ENCODE measurements at regions not wholly inside any gene's neighbourhood (a gene's known extent, or its start where the extent isn't known, plus 50 kb on each side); places are given as distances from the start of the nearest gene placed in this dataset.

DNA sequence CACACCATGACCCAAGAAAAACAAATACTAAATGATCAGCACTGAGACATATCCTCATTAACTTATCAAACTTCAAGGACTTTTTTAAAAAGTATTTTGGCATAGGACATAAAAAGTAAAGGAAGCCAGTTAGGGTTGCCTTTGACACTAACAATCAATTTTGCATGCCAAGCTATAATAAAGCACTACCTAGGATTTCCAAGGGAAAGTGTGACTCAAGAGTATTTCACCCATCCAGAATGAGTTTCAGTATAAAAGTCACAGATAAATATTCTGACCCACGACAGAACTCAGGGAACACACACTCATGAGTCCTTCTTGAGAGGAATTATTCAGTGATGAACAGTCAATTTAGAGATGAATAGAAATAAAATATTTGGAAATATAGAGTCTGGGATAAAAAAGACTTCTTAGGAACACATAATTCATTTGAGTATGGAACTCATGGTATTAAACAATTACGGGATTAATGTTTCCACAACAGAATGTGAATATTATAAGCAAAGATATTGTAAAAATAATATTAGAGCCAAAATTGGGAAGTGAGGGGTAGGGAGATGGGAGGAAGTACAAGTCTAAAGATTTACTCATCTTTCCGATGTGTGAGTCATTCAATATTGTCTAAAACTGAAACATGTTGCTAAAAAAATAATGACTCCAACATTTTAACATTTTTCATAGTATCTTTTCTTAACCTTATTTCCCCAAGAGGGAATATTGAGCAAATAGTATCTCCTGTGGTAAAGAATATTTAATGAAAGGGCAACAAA, 143.5 kb upstream of the LNX1 start:
- H3K4me3 ChIP-seq: no peak overlapping the region
- H3K27me3 ChIP-seq (ENCODE audit: insufficient read depth): no peaks in the 10 kb centered on the region
- no peak for ATAC-seq
- H4K20me1 ChIP-seq (replicated peaks; ENCODE audit: insufficient read depth): no peaks in the 10 kb centered on the region
- Mint-ChIP-seq H3K27me3 (ENCODE audit: insufficient read depth, low read depth, poor library complexity) (peaks cover 1% of the 10 kb centered on the region), H3K4me3 (no peak overlapping the region), H3K36me3 (ENCODE audit: low read depth) (no peaks in the 10 kb centered on the region), H3K9me3 (no peaks in the 10 kb centered on the region; the same call in 2 of the 3 replicates), H3K27ac (no peak overlapping the region), H3K4me1 (peaks cover 3% of the 10 kb centered on the region; the same call in 1 of the 3 replicates)
- H3K9me2 ChIP-seq (ENCODE audit: insufficient read depth): no peaks in the 10 kb centered on the region
- H3K27ac ChIP-seq (ENCODE audit: low read depth): no peak overlapping the region
- H3K4me1 ChIP-seq (ENCODE audit: insufficient read depth): no peaks in the 10 kb centered on the region
- H3K4me2 ChIP-seq: no peak overlapping the region
- H2AFZ ChIP-seq: no peak overlapping the region
- no peak for DNase-seq (ENCODE audit: low spot score)
- H3F3A ChIP-seq (replicated peaks; ENCODE audit: low read depth): no peaks in the 10 kb centered on the region
- TF ChIP-seq EZH2phosphoT487 (IDR thresholded peaks at IDR 0.05; ENCODE audit: unreplicated experiment) (no peak), CREB1 (CRISPR knock-in tag; IDR thresholded peaks at IDR 0.05; ENCODE audit: low read depth) (no peak), EZH2 (IDR thresholded peaks at IDR 0.05; ENCODE audit: low read depth, unreplicated experiment) (no peak), NANOG (IDR thresholded peaks at IDR 0.05; ENCODE audit: borderline replicate concordance) (no peak), POLR2AphosphoS5 (IDR thresholded peaks at IDR 0.05; ENCODE audit: low read depth) (no peak), ZNF114 (CRISPR knock-in tag; IDR thresholded peaks at IDR 0.05) (no peak), JUNB (IDR thresholded peaks at IDR 0.05; ENCODE audit: unreplicated experiment) (no peak), STAT1 (IDR thresholded peaks at IDR 0.05; ENCODE audit: unreplicated experiment) (no peak), ZNF331 (CRISPR knock-in tag; IDR thresholded peaks at IDR 0.05; ENCODE audit: low read depth) (no peak)
- TF ChIP-seq, protein P1, sequence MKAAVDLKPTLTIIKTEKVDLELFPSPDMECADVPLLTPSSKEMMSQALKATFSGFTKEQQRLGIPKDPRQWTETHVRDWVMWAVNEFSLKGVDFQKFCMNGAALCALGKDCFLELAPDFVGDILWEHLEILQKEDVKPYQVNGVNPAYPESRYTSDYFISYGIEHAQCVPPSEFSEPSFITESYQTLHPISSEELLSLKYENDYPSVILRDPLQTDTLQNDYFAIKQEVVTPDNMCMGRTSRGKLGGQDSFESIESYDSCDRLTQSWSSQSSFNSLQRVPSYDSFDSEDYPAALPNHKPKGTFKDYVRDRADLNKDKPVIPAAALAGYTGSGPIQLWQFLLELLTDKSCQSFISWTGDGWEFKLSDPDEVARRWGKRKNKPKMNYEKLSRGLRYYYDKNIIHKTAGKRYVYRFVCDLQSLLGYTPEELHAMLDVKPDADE (IDR thresholded peaks at IDR 0.05): no peak
- TF ChIP-seq, protein P2, sequence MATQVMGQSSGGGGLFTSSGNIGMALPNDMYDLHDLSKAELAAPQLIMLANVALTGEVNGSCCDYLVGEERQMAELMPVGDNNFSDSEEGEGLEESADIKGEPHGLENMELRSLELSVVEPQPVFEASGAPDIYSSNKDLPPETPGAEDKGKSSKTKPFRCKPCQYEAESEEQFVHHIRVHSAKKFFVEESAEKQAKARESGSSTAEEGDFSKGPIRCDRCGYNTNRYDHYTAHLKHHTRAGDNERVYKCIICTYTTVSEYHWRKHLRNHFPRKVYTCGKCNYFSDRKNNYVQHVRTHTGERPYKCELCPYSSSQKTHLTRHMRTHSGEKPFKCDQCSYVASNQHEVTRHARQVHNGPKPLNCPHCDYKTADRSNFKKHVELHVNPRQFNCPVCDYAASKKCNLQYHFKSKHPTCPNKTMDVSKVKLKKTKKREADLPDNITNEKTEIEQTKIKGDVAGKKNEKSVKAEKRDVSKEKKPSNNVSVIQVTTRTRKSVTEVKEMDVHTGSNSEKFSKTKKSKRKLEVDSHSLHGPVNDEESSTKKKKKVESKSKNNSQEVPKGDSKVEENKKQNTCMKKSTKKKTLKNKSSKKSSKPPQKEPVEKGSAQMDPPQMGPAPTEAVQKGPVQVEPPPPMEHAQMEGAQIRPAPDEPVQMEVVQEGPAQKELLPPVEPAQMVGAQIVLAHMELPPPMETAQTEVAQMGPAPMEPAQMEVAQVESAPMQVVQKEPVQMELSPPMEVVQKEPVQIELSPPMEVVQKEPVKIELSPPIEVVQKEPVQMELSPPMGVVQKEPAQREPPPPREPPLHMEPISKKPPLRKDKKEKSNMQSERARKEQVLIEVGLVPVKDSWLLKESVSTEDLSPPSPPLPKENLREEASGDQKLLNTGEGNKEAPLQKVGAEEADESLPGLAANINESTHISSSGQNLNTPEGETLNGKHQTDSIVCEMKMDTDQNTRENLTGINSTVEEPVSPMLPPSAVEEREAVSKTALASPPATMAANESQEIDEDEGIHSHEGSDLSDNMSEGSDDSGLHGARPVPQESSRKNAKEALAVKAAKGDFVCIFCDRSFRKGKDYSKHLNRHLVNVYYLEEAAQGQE (IDR thresholded peaks at IDR 0.05; ENCODE audit: unreplicated experiment): no peak
- TF ChIP-seq, protein P3, sequence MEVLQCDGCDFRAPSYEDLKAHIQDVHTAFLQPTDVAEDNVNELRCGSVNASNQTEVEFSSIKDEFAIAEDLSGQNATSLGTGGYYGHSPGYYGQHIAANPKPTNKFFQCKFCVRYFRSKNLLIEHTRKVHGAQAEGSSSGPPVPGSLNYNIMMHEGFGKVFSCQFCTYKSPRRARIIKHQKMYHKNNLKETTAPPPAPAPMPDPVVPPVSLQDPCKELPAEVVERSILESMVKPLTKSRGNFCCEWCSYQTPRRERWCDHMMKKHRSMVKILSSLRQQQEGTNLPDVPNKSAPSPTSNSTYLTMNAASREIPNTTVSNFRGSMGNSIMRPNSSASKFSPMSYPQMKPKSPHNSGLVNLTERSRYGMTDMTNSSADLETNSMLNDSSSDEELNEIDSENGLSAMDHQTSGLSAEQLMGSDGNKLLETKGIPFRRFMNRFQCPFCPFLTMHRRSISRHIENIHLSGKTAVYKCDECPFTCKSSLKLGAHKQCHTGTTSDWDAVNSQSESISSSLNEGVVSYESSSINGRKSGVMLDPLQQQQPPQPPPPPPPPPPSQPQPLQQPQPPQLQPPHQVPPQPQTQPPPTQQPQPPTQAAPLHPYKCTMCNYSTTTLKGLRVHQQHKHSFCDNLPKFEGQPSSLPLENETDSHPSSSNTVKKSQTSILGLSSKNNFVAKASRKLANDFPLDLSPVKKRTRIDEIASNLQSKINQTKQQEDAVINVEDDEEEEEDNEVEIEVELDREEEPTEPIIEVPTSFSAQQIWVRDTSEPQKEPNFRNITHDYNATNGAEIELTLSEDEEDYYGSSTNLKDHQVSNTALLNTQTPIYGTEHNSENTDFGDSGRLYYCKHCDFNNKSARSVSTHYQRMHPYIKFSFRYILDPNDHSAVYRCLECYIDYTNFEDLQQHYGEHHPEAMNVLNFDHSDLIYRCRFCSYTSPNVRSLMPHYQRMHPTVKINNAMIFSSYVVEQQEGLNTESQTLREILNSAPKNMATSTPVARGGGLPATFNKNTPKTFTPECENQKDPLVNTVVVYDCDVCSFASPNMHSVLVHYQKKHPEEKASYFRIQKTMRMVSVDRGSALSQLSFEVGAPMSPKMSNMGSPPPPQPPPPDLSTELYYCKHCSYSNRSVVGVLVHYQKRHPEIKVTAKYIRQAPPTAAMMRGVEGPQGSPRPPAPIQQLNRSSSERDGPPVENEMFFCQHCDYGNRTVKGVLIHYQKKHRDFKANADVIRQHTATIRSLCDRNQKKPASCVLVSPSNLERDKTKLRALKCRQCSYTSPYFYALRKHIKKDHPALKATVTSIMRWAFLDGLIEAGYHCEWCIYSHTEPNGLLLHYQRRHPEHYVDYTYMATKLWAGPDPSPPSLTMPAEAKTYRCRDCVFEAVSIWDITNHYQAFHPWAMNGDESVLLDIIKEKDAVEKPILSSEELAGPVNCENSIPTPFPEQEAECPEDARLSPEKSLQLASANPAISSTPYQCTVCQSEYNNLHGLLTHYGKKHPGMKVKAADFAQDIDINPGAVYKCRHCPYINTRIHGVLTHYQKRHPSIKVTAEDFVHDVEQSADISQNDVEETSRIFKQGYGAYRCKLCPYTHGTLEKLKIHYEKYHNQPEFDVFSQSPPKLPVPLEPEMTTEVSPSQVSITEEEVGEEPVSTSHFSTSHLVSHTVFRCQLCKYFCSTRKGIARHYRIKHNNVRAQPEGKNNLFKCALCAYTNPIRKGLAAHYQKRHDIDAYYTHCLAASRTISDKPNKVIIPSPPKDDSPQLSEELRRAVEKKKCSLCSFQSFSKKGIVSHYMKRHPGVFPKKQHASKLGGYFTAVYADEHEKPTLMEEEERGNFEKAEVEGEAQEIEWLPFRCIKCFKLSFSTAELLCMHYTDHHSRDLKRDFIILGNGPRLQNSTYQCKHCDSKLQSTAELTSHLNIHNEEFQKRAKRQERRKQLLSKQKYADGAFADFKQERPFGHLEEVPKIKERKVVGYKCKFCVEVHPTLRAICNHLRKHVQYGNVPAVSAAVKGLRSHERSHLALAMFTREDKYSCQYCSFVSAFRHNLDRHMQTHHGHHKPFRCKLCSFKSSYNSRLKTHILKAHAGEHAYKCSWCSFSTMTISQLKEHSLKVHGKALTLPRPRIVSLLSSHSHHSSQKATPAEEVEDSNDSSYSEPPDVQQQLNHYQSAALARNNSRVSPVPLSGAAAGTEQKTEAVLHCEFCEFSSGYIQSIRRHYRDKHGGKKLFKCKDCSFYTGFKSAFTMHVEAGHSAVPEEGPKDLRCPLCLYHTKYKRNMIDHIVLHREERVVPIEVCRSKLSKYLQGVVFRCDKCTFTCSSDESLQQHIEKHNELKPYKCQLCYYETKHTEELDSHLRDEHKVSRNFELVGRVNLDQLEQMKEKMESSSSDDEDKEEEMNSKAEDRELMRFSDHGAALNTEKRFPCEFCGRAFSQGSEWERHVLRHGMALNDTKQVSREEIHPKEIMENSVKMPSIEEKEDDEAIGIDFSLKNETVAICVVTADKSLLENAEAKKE (CRISPR knock-in tag; IDR thresholded peaks at IDR 0.05): no peak
- H3K36me3 ChIP-seq (ENCODE audit: insufficient read depth): no peaks in the 10 kb centered on the region
- no peaks in the 10 kb centered on the region for H3K79me2 ChIP-seq (replicated peaks; ENCODE audit: insufficient read depth)

All from GM23338 (cell line).